Stimulated activated naive CD8-positive, alpha-beta T cell treated with anti-CD3 and anti-CD28 coated beads, Interleukin-15, Interleukin-2, amounts not matched to agents 100 ng/mL and 50 ng/mL, for 24 hours (primary cell): ENCODE measurements at regions not wholly inside any gene's neighbourhood (a gene's known extent, or its start where the extent isn't known, plus 50 kb on each side); places are given as distances from the start of the nearest gene placed in this dataset.
"Not testable (repeated sequence)": the region's sequence is repeated elsewhere in the genome, so short reads cannot be mapped to it uniquely, and the experiment has no call there.

Experiments used
- H3K27ac Mint-ChIP-seq: one replicate; pipeline ENCODE4 v1.8.0; 2021; ENCODE audit warnings: mild to moderate bottlenecking, mixed read lengths
- H3K27me3 Mint-ChIP-seq: one replicate; pipeline ENCODE4 v1.8.0; 2021; ENCODE audit warnings: mixed read lengths
- H3K36me3 Mint-ChIP-seq: one replicate; pipeline ENCODE4 v1.8.0; 2021; ENCODE audit warnings: low read depth, mixed read lengths
- H3K4me1 Mint-ChIP-seq: one replicate; pipeline ENCODE4 v1.8.0; 2021; ENCODE audit warnings: low read depth, mixed read lengths
- H3K4me3 Mint-ChIP-seq: one replicate; pipeline ENCODE4 v1.8.0; 2021; ENCODE audit warnings: mild to moderate bottlenecking, mixed read lengths
- H3K9me3 Mint-ChIP-seq: one replicate; pipeline ENCODE4 v1.8.0; 2021; ENCODE audit warnings: mixed read lengths

- H3K9me3 Mint-ChIP-seq, H3K4me3 Mint-ChIP-seq, H3K27ac Mint-ChIP-seq, H3K27me3 Mint-ChIP-seq, H3K36me3 Mint-ChIP-seq, H3K4me1 Mint-ChIP-seq: not testable (repeated sequence)
Observed at GRCh38 chr15:30799565-30799964, 104.2 kb upstream of the FAN1 start.

- not testable (repeated sequence) for H3K9me3 Mint-ChIP-seq, H3K27me3 Mint-ChIP-seq, H3K27ac Mint-ChIP-seq, H3K36me3 Mint-ChIP-seq, H3K4me1 Mint-ChIP-seq, H3K4me3 Mint-ChIP-seq
Observed at GRCh38 chr15:30801140-30801895, 102.4 kb upstream of the FAN1 start.

- H3K9me3 Mint-ChIP-seq, H3K4me3 Mint-ChIP-seq, H3K36me3 Mint-ChIP-seq, H3K4me1 Mint-ChIP-seq, H3K27me3 Mint-ChIP-seq, H3K27ac Mint-ChIP-seq: not testable (repeated sequence)
Observed at GRCh38 chr15:30802001-30802400, 101.7 kb upstream of the FAN1 start.

GRCh38 chr15:30803703-30804102 is 100.0 kb upstream of the FAN1 start:
- not testable (repeated sequence) for H3K9me3 Mint-ChIP-seq, H3K36me3 Mint-ChIP-seq, H3K27me3 Mint-ChIP-seq, H3K27ac Mint-ChIP-seq, H3K4me1 Mint-ChIP-seq, H3K4me3 Mint-ChIP-seq

GRCh38 chr15:30816430-30816829 is 87.3 kb upstream of the FAN1 start:
- H3K27me3 Mint-ChIP-seq = no peaks in the 10 kb centered on the region
- H3K4me1 Mint-ChIP-seq = no peaks in the 10 kb centered on the region
- H3K36me3 Mint-ChIP-seq = no peaks in the 10 kb centered on the region
- no peaks in the 10 kb centered on the region for H3K9me3 Mint-ChIP-seq
- H3K4me3 Mint-ChIP-seq = no peak overlapping the region
- H3K27ac Mint-ChIP-seq = no peak overlapping the region

GRCh38 chr15:30823068-30823813 is 80.5 kb upstream of the FAN1 start:
- peak overlapping the region; percentile 96 for H3K27ac Mint-ChIP-seq
- H3K9me3 Mint-ChIP-seq, H3K36me3 Mint-ChIP-seq, H3K27me3 Mint-ChIP-seq: not testable (repeated sequence)
- peak overlapping the region; percentile 91 for H3K4me3 Mint-ChIP-seq
- peaks cover 13% of the 10 kb centered on the region for H3K4me1 Mint-ChIP-seq

- Mint-ChIP-seq H3K27me3 (no peaks in the 10 kb centered on the region), H3K36me3 (no peaks in the 10 kb centered on the region), H3K4me3 (peak overlapping the region; percentile 91), H3K4me1 (peaks cover 14% of the 10 kb centered on the region), H3K9me3 (no peaks in the 10 kb centered on the region), H3K27ac (no peak overlapping the region)
Observed at GRCh38 chr15:30824518-30825195, 79.1 kb upstream of the FAN1 start.

- Mint-ChIP-seq H3K4me3 (no peak overlapping the region), H3K27ac (no peak overlapping the region)
Observed at GRCh38 chr15:30827625-30828303, 76.0 kb upstream of the FAN1 start.

GRCh38 chr15:30828304-30828639 is 75.4 kb upstream of the FAN1 start:
- H3K27ac Mint-ChIP-seq, H3K36me3 Mint-ChIP-seq, H3K9me3 Mint-ChIP-seq, H3K4me3 Mint-ChIP-seq, H3K27me3 Mint-ChIP-seq: not testable (repeated sequence)
- H3K4me1 Mint-ChIP-seq = peaks cover 18% of the 10 kb centered on the region

More at GRCh38 chr15:30827625-30828303, 76.0 kb upstream of the FAN1 start:
- no peaks in the 10 kb centered on the region for H3K36me3 Mint-ChIP-seq
- H3K27me3 Mint-ChIP-seq = no peaks in the 10 kb centered on the region
- peaks cover 14% of the 10 kb centered on the region for H3K4me1 Mint-ChIP-seq
- no peaks in the 10 kb centered on the region for H3K9me3 Mint-ChIP-seq

GRCh38 chr15:30830961-30831360 is 72.8 kb upstream of the FAN1 start:
- Mint-ChIP-seq H3K4me1 (peaks cover 13% of the 10 kb centered on the region), H3K9me3 (no peaks in the 10 kb centered on the region), H3K36me3 (peaks cover 4% of the 10 kb centered on the region), H3K27me3 (no peaks in the 10 kb centered on the region), H3K4me3 (no peak overlapping the region), H3K27ac (no peak overlapping the region)

- H3K36me3 Mint-ChIP-seq, H3K4me1 Mint-ChIP-seq, H3K27me3 Mint-ChIP-seq, H3K4me3 Mint-ChIP-seq, H3K9me3 Mint-ChIP-seq, H3K27ac Mint-ChIP-seq: not testable (repeated sequence)
Observed at GRCh38 chr15:30833379-30833778, 70.3 kb upstream of the FAN1 start.

GRCh38 chr15:30841639-30842038 is 62.1 kb upstream of the FAN1 start:
- Mint-ChIP-seq H3K36me3 (peaks cover 12% of the 10 kb centered on the region), H3K4me1 (peaks cover 26% of the 10 kb centered on the region)
- not testable (repeated sequence) for H3K4me3 Mint-ChIP-seq, H3K27ac Mint-ChIP-seq, H3K9me3 Mint-ChIP-seq, H3K27me3 Mint-ChIP-seq

GRCh38 chr15:30842798-30843472 is 60.8 kb upstream of the FAN1 start:
- not testable (repeated sequence) for H3K9me3 Mint-ChIP-seq, H3K27me3 Mint-ChIP-seq
- peaks cover 12% of the 10 kb centered on the region for H3K36me3 Mint-ChIP-seq
- peak overlapping the region; percentile 42 for H3K4me3 Mint-ChIP-seq
- H3K27ac Mint-ChIP-seq = peak overlapping the region; percentile 56
- H3K4me1 Mint-ChIP-seq = peaks cover 29% of the 10 kb centered on the region

GRCh38 chr15:30845536-30845935 is 58.2 kb upstream of the FAN1 start:
- Mint-ChIP-seq H3K4me1 (peaks cover 29% of the 10 kb centered on the region), H3K27ac (peak overlapping the region; percentile 24)
- not testable (repeated sequence) for H3K36me3 Mint-ChIP-seq, H3K9me3 Mint-ChIP-seq, H3K27me3 Mint-ChIP-seq, H3K4me3 Mint-ChIP-seq
